ENCODE measurements at regions not wholly inside any gene's neighbourhood (a gene's known extent, or its start where the extent isn't known, plus 50 kb on each side); places are given as distances from the start of the nearest gene placed in this dataset.

DNA sequence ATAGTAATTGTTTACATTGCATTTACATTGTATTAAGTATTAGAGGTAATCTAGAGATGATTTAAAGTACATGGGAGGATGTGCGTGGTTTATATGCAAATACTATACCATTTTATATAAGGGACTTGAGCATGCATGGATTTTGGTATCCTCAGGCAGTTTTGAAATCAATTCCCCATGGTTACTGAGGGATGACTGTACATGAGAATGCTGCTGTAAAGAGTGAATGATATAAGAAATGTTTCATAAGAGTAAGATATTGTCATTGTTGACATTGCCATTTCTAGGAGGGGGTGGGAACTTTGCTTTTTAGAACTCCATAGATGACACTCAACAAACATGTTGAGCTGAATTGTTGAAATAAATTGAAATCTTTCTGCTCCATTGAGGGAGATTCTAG is 185.0 kb downstream of the SEMA6A start:
- no peak for DNase-seq (ENCODE audit: low spot score)

DNA sequence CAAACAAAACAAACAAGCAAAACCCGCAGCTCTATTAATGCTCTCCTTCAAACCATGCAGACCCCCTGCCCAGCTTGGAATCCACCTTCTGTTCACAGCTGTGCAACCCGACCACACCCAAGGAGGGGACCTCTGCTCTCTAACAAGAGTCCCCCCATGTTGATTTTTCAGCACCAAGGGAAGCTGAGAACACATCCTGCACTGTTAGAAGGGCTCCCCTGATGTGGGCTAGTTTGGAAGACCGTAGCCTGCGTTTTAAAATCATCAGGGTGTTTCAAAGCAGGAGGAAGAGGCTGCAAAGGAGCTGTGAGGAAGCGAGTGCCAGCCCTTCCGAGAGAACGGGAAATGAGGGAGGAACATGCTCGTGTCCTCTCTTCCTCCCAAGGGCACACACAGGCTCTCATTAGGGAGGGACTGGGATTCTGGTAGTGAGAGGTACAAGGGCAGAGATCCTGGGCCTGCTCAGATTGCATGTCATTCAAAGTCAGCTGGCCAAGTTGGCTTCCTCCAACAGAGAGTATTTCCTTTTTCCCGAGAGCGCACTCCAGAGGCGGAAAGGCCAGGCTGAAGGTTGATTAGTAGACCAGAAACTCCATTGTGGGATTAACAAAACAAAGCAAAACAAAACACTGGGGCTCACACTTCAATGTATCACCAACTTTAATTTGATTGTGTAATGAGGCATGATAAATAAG is 185.9 kb downstream of the SEMA6A start:
- DNase-seq (ENCODE audit: low spot score): no peak

DNA sequence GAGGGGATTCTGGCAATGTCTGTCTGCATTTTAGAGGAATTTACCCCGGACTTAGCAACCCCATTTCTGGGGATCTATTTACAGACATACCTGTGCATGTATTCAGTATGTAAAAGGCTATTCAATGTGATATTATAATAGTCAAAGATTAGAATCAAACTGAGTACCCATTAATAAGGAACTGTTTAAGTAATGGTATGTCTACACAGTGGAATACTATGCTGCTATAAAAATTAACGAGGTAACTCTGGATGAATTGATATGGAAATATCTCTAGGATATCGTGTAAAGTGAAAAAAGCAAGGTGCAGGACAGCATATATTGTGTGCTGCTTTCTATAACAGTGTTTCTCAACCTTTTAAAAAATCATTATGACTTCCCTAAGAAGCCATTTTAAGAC is 186.9 kb downstream of the SEMA6A start:
- no peak for DNase-seq (ENCODE audit: low spot score)

GRCh38 chr5:116386633-116387032 is 188.0 kb downstream of the SEMA6A start:
- no peak for DNase-seq (ENCODE audit: low spot score)

DNA sequence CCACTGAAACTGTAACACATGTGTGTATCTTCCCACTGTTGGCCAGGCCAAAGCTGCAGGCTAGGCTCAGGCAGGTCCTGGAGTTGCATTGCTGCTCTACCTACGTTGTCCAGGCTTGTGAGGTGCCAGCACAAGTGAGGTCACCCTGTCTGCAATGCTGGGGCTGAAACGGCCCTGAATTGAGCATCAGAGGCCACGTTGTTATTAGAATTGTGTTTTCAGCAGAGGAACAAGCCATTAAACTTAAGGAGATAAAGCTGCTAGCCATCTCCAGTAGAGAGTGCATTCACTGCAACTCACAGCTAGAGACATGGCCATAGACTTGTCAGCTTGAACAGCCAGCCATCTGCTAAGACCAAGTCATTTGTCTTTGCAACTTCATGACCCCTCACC is 191.8 kb downstream of the SEMA6A start:
- DNase-seq (ENCODE audit: low spot score): no peak

DNA sequence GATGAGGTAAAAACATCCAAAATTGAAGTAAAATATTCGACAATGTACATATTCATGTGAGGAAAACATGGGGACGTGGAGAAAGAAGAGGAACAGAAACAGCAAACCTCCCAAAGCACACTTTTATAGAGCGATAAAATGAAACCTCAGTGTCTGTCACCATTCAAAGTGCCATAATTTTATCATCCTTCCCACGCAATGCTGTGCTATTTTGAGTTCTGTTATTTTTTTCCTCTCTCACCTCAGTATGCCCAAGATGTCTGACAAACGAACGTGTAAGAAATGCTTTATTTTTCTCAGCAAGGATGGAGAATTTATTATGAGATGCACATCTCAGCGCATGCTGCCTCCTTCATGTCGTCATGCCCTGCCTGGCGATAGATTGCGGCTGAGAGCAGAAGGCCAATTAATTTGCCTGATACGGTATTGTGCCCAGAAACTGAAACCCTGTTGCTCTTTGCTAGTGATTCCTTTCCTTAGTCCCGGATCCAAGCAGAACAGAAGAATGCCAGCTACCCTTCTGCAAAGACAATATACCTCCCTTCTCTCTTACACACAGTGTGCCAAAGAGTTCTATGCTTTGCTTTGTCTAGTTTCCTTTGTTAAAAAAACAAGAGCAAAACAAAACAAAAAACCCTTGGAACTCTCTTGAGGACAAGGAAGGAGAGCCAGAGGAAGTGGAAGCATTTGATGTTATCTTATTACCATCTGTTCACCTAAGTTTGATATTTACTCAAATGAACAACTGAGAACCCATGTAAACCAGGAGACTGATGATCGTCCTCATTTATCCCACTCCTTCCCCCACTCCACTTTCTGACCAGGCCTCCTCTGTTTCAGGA is 192.4 kb downstream of the SEMA6A start:
- DNase-seq (ENCODE audit: low spot score): no peak

GRCh38 chr5:116381201-116381600 is 193.4 kb downstream of the SEMA6A start:
- no peak for DNase-seq (ENCODE audit: low spot score)

GRCh38 chr5:116380621-116381020 is 194.0 kb downstream of the SEMA6A start:
- no peak for DNase-seq (ENCODE audit: low spot score)

GRCh38 chr5:116379306-116379705 is 195.3 kb downstream of the SEMA6A start:
- DNase-seq (ENCODE audit: low spot score): no peak

GRCh38 chr5:116378777-116379121 is 195.9 kb downstream of the SEMA6A start:
- DNase-seq (ENCODE audit: low spot score): no peak

DNA sequence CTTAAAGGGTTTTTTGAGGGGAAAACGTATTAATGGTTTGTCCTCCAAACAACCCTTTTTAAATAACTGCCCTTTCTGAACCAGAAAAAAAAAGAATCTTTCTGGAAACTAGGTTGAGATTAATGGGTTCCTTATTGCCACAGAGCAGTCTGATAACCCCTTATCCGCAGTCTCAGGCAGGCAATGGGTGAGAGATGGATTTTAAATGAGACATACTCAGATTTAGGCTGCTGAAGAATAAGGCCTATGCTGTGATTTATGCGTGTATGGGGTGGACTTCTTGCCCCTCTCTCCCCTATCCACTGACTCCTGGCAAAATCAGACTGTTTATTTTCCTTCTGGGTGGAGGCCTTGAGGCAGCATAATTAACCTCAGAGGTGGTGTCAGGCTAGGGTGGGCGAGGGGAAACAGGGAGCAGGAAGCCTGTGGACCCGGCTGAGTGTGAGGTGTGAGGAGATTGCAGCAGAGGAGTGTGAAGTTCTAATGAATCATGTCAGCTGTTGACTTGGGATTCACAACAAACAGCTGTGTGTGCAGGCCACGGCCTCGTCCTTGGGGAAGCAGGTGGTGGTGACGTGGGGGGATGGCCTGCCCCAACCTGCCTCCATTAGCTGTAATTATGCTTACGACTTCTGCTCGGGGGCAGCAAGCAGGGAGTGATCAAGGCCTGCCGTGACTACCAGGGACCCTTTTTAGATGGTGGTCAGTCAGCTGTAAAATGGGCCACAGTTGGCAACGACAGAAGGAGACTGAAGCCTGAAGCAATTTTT is 196.4 kb downstream of the SEMA6A start:
- DNase-seq (ENCODE audit: low spot score): no peak

- no peak for DNase-seq (ENCODE audit: low spot score)
These were observed 197.2 kb downstream of the SEMA6A start for GRCh38 chr5:116377276-116378006.

DNA sequence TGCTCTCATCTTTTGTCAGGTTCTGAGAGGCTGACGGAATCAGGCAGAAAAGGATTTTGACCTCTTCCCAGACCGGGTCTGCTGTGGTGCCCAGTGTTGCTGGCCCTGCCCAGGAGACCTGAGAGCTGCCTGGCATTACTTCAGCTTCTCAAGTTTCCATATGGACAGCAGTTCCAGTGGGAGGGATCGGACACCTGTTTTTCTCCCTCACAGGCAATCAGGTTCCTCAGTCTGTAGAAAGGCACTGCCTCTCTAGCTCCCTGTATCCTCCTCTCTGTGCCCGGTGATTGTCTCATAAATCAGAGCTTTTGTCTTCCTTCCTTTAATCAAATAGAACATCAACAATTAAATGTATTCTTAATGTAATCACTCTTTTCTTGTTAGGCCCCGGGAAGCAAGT is 198.7 kb downstream of the SEMA6A start:
- DNase-seq (ENCODE audit: low spot score): no peak

- no peak for DNase-seq (ENCODE audit: low spot score)
These were observed 200.2 kb downstream of the SEMA6A start for GRCh38 chr5:116374434-116374852.

DNA sequence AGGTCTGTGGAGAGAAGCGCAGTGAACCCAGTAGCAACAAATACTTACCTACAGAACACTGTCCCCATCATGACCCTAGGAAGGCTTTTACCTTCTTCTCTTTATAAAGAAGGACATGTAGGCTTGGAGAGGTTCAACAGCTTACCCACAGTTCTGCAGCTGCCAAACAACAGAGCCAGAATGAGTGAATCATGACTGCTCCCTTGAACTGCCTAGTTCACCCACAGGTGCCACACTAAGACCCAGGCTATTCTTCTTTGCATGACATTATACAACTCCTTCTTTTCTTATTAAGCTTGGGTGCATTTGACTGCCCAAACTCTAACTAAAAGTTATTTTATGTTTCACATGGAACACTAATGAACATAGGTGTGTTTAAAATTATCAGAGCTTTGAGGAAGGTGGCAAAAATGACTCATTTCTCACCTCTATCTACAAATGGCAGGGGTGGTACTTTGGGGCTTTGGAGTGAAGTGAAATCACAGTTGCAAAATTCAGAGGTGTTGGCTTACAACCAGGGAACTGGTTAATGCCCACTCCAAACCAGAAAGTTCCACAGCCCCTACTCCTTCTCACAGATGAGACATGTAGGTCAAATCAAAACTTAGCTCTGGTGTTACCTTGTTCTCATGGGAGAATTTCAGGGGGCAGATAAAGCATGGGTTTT is 201.6 kb downstream of the SEMA6A start:
- DNase-seq (ENCODE audit: low spot score): no peak

GRCh38 chr5:116371935-116372334 is 202.7 kb downstream of the SEMA6A start:
- DNase-seq (ENCODE audit: low spot score): no peak

- DNase-seq (ENCODE audit: low spot score): no peak
These were observed 203.2 kb downstream of the SEMA6A start for GRCh38 chr5:116371431-116371830.

GRCh38 chr5:116370886-116371285 is 203.7 kb downstream of the SEMA6A start:
- no peak for DNase-seq (ENCODE audit: low spot score)

GRCh38 chr5:116370149-116370548 is 204.5 kb downstream of the SEMA6A start:
- DNase-seq (ENCODE audit: low spot score): no peak

DNA sequence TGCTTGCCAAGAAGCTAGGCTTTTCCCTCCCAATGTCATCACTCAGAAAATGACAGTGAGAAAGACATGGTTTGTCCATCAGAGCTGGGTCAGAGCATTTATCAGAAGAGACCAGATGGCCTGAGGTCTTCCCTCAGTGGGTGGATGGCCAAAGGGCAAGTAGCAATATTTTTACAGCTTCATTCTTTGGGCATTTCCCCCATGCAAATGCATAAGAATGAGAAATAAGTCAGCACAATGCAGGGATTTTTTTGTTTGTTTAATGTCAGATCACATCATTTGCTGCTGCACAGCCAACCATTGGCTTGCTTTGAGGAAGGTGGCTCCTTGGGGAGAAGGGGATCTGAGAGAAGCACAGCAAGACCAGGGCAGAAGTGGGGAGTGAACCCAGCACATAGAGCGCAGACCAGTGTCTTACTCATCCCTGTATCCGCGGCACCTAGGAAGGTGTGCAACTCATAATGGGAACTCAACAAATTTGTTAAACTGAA is 209.6 kb downstream of the SEMA6A start:
- DNase-seq (ENCODE audit: low spot score): no peak

DNA sequence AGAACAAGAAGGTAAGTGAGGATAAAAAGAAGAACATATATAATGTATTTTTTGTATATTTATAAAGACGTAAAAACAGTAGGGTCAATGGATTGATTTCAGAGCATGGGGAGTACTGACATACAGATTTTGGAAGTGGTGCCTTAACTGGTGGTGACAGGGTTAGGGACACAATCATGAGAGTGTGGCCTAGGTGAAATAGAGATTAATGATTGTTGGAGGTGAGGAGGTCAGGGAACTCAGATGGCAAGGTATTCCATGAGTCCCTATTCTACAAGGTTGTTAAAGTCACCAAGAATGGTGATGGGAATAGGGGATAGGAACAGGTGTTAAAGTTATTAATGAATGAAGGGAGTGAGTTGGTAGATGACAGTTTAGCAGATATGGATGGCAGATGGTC is 210.8 kb downstream of the SEMA6A start:
- no peak for DNase-seq (ENCODE audit: low spot score)

All from mucosa of gallbladder (tissue), 1 donor.